ENCODE measurements at regions not wholly inside any gene's neighbourhood (a gene's known extent, or its start where the extent isn't known, plus 50 kb on each side); places are given as distances from the start of the nearest gene placed in this dataset.

DNA sequence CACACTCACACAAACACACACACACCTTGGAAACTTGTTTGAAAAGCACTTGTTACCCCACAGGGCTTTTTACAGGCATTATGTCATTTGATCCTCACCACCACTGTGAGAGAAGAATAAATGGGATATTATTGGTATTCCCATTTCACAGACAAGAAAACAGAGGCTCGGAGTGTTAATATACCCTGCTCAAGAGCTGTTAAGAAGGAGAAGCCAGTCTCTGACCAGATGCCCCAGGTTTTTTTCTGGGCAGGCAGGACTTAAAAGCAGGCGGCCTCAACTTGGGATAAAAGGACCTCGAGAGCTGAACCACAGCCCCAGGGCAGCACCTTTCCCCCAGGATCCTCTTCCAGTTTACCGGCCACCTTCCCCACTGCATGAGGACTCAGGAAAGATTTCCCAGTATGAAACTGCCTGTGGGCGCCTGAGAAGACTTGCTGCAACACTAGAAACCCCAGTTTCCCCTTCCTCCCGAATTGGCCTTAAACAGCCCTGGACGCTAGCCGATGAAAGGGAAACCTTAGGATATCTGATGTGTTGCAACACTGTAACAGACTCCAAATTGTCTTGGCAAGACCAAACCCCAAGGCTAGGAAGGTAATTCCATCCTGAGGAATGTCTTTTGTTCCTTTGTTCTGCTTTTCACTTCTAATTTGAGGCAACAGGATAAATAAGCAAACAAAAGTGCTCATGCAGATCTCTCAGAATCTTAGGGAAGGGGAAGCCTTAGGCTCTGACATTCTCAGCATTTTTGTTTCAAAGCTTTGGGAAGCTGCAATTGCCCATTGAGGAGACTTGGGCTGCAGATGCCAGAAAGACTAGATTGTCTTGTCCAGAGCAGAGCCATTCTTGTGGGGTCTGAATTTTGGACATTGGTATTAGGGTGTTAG lies 173.5 kb downstream of the TRIM29 start:
- Histone ChIP-seq H3K36me3 (ENCODE audit: insufficient read depth, low read length) (no peaks in the 10 kb centered on the region), H3K27me3 (ENCODE audit: insufficient read depth, low read length) (peaks cover 59% of the 10 kb centered on the region), H3K4me1 (ENCODE audit: control insufficient read depth, insufficient read depth, low read length, unreplicated experiment) (no peaks in the 10 kb centered on the region), H2AFZ (ENCODE audit: low read length, unreplicated experiment) (no peak overlapping the region), H3K4me3 (ENCODE audit: low read depth, low read length) (no peak overlapping the region), H3K79me2 (ENCODE audit: control insufficient read depth, insufficient read depth, low read length, unreplicated experiment) (no peaks in the 10 kb centered on the region), H3K27ac (ENCODE audit: low read depth, low read length) (no peak overlapping the region)

GRCh38 chr11:119957951-119958350 lies 180.0 kb downstream of the TRIM29 start:
- H3K27me3 ChIP-seq (ENCODE audit: insufficient read depth, low read length) = peaks cover 64% of the 10 kb centered on the region
- no peaks in the 10 kb centered on the region for H3K79me2 ChIP-seq (ENCODE audit: control insufficient read depth, insufficient read depth, low read length, unreplicated experiment)

GRCh38 chr11:119952441-119952840 lies 185.5 kb downstream of the TRIM29 start:
- Histone ChIP-seq H3K4me1 (ENCODE audit: control insufficient read depth, insufficient read depth, low read length, unreplicated experiment) (no peaks in the 10 kb centered on the region), H3K27me3 (ENCODE audit: insufficient read depth, low read length) (peaks cover 45% of the 10 kb centered on the region), H3K36me3 (ENCODE audit: insufficient read depth, low read length) (no peaks in the 10 kb centered on the region), H2AFZ (ENCODE audit: low read length, unreplicated experiment) (no peak overlapping the region), H3K4me3 (ENCODE audit: low read depth, low read length) (no peak overlapping the region), H3K79me2 (ENCODE audit: control insufficient read depth, insufficient read depth, low read length, unreplicated experiment) (no peaks in the 10 kb centered on the region), H3K27ac (ENCODE audit: low read depth, low read length) (no peak overlapping the region)

More at GRCh38 chr11:119957951-119958350, 180.0 kb downstream of the TRIM29 start:
- Histone ChIP-seq H3K4me1 (ENCODE audit: control insufficient read depth, insufficient read depth, low read length, unreplicated experiment) (no peaks in the 10 kb centered on the region), H3K36me3 (ENCODE audit: insufficient read depth, low read length) (no peaks in the 10 kb centered on the region), H2AFZ (ENCODE audit: low read length, unreplicated experiment) (no peak overlapping the region), H3K27ac (ENCODE audit: low read depth, low read length) (no peak overlapping the region), H3K4me3 (ENCODE audit: low read depth, low read length) (no peak overlapping the region)

DNA sequence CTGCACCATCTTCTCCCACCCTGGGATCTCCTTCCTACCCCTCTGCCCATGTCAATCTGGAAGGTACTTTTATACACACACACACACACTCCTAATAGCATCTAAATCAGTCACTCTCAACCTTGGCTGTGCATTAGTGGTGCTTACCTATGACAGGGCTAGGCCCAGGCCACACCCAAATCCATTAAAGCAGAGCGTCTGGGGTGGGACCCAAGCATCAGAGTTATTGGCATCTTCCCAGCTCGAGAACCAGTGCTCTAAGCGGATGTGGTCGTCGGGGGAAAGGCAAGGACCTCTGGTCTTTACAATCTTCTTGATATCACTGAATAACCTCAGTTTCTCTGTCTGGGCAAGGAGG lies 194.6 kb downstream of the TRIM29 start:
- Histone ChIP-seq H3K4me1 (ENCODE audit: control insufficient read depth, insufficient read depth, low read length, unreplicated experiment) (no peaks in the 10 kb centered on the region), H3K4me3 (ENCODE audit: low read depth, low read length) (no peak overlapping the region), H3K27ac (ENCODE audit: low read depth, low read length) (no peak overlapping the region), H3K27me3 (ENCODE audit: insufficient read depth, low read length) (peaks cover 13% of the 10 kb centered on the region; the same call in 1 of the 2 replicates), H3K36me3 (ENCODE audit: insufficient read depth, low read length) (no peaks in the 10 kb centered on the region), H3K79me2 (ENCODE audit: control insufficient read depth, insufficient read depth, low read length, unreplicated experiment) (no peaks in the 10 kb centered on the region), H2AFZ (ENCODE audit: low read length, unreplicated experiment) (no peak overlapping the region)

GRCh38 chr11:119942583-119943297 lies 195.2 kb downstream of the TRIM29 start:
- no peak overlapping the region for H3K27ac ChIP-seq (ENCODE audit: low read depth, low read length)
- peaks cover 16% of the 10 kb centered on the region for H3K27me3 ChIP-seq (ENCODE audit: insufficient read depth, low read length)
- H2AFZ ChIP-seq (ENCODE audit: low read length, unreplicated experiment) = no peak overlapping the region
- no peaks in the 10 kb centered on the region for H3K79me2 ChIP-seq (ENCODE audit: control insufficient read depth, insufficient read depth, low read length, unreplicated experiment)
- H3K4me3 ChIP-seq (ENCODE audit: low read depth, low read length) = no peak overlapping the region
- H3K36me3 ChIP-seq (ENCODE audit: insufficient read depth, low read length) = no peaks in the 10 kb centered on the region
- H3K4me1 ChIP-seq (ENCODE audit: control insufficient read depth, insufficient read depth, low read length, unreplicated experiment) = no peaks in the 10 kb centered on the region

- Histone ChIP-seq H3K4me1 (ENCODE audit: control insufficient read depth, insufficient read depth, low read length, unreplicated experiment) (no peaks in the 10 kb centered on the region), H3K79me2 (ENCODE audit: control insufficient read depth, insufficient read depth, low read length, unreplicated experiment) (no peaks in the 10 kb centered on the region), H2AFZ (ENCODE audit: low read length, unreplicated experiment) (no peak overlapping the region)
These were observed 196.1 kb downstream of the TRIM29 start for GRCh38 chr11:119941636-119942411.

GRCh38 chr11:119941171-119941570 lies 196.7 kb downstream of the TRIM29 start:
- peaks cover 23% of the 10 kb centered on the region for H3K27me3 ChIP-seq (ENCODE audit: insufficient read depth, low read length)
- no peaks in the 10 kb centered on the region for H3K4me1 ChIP-seq (ENCODE audit: control insufficient read depth, insufficient read depth, low read length, unreplicated experiment)
- no peaks in the 10 kb centered on the region for H3K79me2 ChIP-seq (ENCODE audit: control insufficient read depth, insufficient read depth, low read length, unreplicated experiment)
- H3K27ac ChIP-seq (ENCODE audit: low read depth, low read length) = no peak overlapping the region
- H3K36me3 ChIP-seq (ENCODE audit: insufficient read depth, low read length) = no peaks in the 10 kb centered on the region
- H3K4me3 ChIP-seq (ENCODE audit: low read depth, low read length) = no peak overlapping the region
- no peak overlapping the region for H2AFZ ChIP-seq (ENCODE audit: low read length, unreplicated experiment)

More at GRCh38 chr11:119941636-119942411, 196.1 kb downstream of the TRIM29 start:
- no peaks in the 10 kb centered on the region for H3K36me3 ChIP-seq (ENCODE audit: insufficient read depth, low read length)
- no peak overlapping the region for H3K27ac ChIP-seq (ENCODE audit: low read depth, low read length)
- peaks cover 16% of the 10 kb centered on the region for H3K27me3 ChIP-seq (ENCODE audit: insufficient read depth, low read length)
- no peak overlapping the region for H3K4me3 ChIP-seq (ENCODE audit: low read depth, low read length)

DNA sequence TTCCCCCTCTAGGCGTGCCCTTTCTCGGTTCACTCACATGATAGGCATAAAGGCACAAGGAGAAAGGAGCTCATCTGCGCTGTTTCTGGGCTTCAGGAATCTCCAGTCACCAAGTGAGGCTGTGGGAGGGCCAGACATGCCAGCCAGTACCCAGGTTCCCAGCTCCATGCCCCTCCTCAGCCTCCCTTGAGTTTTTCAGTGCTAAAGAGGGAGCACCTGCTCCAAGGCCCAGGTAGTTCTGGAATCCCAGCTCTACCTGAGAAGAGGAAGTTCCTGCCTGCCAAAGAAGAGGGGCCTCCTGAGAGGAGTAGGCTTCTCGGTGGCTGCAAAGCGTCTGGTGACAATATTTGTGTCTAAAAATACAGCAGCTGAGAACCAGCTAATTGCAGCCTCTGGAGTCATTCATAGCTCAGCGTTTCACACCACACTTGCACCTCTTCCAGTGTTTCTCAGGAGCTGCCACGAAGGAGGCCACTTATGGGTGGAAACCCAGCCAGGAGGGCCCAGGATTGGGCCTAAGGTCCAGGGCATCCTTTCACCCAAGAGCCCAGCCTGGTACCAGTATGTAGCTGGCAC lies 197.4 kb downstream of the TRIM29 start:
- H3K27me3 ChIP-seq (ENCODE audit: insufficient read depth, low read length) = peaks cover 26% of the 10 kb centered on the region
- no peak overlapping the region for H2AFZ ChIP-seq (ENCODE audit: low read length, unreplicated experiment)
- no peak overlapping the region for H3K27ac ChIP-seq (ENCODE audit: low read depth, low read length)
- no peaks in the 10 kb centered on the region for H3K4me1 ChIP-seq (ENCODE audit: control insufficient read depth, insufficient read depth, low read length, unreplicated experiment)
- H3K36me3 ChIP-seq (ENCODE audit: insufficient read depth, low read length) = no peaks in the 10 kb centered on the region
- no peaks in the 10 kb centered on the region for H3K79me2 ChIP-seq (ENCODE audit: control insufficient read depth, insufficient read depth, low read length, unreplicated experiment)
- no peak overlapping the region for H3K4me3 ChIP-seq (ENCODE audit: low read depth, low read length)

DNA sequence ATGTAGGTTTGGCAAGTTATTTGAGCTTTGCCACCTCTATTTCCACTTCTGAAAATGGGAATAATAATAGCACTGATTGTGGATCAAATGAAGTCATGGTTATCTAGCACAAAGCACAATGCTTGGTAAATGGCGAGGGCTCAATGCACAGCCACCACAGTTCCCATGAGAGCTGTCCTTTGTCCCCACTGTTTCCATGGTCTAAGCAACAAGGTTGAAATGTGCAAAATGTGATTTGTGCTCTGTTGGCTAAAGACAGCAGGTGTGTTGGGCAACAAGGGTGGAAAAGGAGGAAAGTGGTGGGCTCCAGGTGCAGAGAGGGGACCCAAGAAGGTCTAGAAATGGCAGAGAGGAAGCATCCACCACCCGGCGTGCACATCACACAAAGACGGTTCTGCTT lies 200.5 kb downstream of the TRIM29 start:
- H2AFZ ChIP-seq (ENCODE audit: low read length, unreplicated experiment) = no peak overlapping the region
- no peak overlapping the region for H3K27ac ChIP-seq (ENCODE audit: low read depth, low read length)
- H3K4me3 ChIP-seq (ENCODE audit: low read depth, low read length) = no peak overlapping the region
- no peaks in the 10 kb centered on the region for H3K79me2 ChIP-seq (ENCODE audit: control insufficient read depth, insufficient read depth, low read length, unreplicated experiment)
- H3K4me1 ChIP-seq (ENCODE audit: control insufficient read depth, insufficient read depth, low read length, unreplicated experiment) = no peaks in the 10 kb centered on the region
- H3K27me3 ChIP-seq (ENCODE audit: insufficient read depth, low read length) = peaks cover 40% of the 10 kb centered on the region
- no peaks in the 10 kb centered on the region for H3K36me3 ChIP-seq (ENCODE audit: insufficient read depth, low read length)

DNA sequence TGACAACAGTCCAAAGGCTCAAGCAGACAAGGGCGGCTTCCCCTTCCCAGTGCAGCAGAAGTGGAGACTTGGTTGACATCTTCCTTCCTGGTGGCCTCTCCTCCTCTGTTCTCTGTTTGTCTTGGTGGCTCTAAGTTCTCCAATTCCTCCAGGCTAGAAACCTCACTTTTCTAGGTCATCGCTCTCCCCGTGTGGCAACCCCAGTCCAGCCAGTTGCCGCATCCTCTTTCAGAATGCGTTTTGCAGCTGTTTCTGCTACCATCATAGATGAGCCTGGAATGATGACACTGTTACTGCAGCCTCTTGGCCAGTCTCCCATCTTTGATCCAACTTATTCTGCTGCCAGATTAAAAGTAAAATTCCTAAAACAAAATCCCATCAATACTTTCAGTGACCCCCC lies 201.5 kb downstream of the TRIM29 start:
- no peaks in the 10 kb centered on the region for H3K79me2 ChIP-seq (ENCODE audit: control insufficient read depth, insufficient read depth, low read length, unreplicated experiment)
- H3K4me3 ChIP-seq (ENCODE audit: low read depth, low read length) = no peak overlapping the region
- no peak overlapping the region for H2AFZ ChIP-seq (ENCODE audit: low read length, unreplicated experiment)
- peaks cover 42% of the 10 kb centered on the region for H3K27me3 ChIP-seq (ENCODE audit: insufficient read depth, low read length)
- no peak overlapping the region for H3K27ac ChIP-seq (ENCODE audit: low read depth, low read length)
- no peaks in the 10 kb centered on the region for H3K4me1 ChIP-seq (ENCODE audit: control insufficient read depth, insufficient read depth, low read length, unreplicated experiment)
- no peaks in the 10 kb centered on the region for H3K36me3 ChIP-seq (ENCODE audit: insufficient read depth, low read length)

Data from ACC112 (cell line).